Ecto neural progenitor cell (in vitro differentiated cells): ENCODE measurements at regions not wholly inside any gene's neighbourhood (a gene's known extent, or its start where the extent isn't known, plus 50 kb on each side); places are given as distances from the start of the nearest gene placed in this dataset.

Experiments
- DNase-seq: peaks from one replicate; pipeline ENCODE4 v3.0.0-alpha.2; 2018; ENCODE audit warnings: low spot score

DNA sequence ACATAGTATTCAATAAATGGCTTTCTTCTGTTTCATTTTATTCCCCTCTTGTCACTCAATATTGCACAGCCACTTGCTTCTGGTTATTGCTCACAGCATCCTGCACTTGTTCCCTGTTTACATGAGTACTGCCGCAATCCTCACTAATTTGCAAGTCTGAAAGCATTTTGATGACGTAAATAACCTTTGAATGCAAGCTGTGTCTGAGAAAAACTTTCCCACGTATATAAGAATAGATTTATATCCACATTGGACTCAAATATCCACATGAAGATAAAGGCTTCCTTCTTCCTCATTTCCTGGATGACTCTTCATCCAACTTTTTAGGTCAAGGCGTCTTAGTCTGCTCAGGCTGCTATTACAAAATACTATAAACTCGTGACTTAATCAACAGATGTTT lies 88.2 kb upstream of the DAP start:
- no peak for DNase-seq

DNA sequence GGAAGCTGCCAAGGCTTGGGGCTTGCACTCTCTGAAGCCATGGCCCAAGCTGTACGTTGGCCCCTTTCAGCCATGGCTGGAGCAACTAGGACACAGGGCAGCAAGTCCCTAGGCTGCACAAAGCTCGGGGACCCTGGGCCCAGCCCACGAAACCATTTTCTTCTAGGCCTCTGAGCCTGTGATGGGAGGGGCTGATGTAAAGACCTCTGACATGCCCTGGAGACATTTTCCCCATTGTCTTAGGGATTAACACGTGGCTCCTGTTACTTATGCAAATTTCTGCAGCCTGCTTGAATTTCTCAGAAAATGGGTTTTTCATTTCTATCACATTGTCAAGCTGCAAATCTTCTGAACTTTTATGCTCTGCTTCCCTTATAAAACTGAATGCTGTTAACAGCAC lies 83.0 kb upstream of the DAP start:
- no peak for DNase-seq

DNA sequence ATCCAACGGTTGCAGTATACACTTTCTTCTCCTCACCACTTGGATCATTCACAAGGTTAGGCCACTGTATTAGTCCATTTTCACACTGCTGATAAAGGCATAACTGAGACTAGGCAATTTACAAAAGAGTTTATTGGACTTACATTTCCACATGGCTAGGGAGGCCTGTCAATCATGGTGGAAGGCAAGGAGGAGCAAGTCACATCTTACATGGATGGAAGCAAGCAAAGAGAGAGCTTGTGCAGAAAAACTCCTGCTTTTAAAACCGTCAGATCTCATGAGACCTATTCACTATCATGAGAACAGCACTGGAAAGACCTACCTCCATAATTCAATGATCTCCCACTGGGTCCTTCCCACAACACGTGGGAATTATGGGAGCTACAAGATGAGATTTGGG lies 81.8 kb upstream of the DAP start:
- no peak for DNase-seq

- no peak for DNase-seq
Measured at GRCh38 chr5:10839916-10840599, 79.0 kb upstream of the DAP start.

- no peak for DNase-seq
Measured at GRCh38 chr5:10839118-10839517, 78.1 kb upstream of the DAP start.

- no peak for DNase-seq
Measured at GRCh38 chr5:10838038-10838437, 77.0 kb upstream of the DAP start.

GRCh38 chr5:10836986-10837385 lies 76.0 kb upstream of the DAP start:
- no peak for DNase-seq

GRCh38 chr5:10834695-10835094 lies 73.7 kb upstream of the DAP start:
- no peak for DNase-seq

DNA sequence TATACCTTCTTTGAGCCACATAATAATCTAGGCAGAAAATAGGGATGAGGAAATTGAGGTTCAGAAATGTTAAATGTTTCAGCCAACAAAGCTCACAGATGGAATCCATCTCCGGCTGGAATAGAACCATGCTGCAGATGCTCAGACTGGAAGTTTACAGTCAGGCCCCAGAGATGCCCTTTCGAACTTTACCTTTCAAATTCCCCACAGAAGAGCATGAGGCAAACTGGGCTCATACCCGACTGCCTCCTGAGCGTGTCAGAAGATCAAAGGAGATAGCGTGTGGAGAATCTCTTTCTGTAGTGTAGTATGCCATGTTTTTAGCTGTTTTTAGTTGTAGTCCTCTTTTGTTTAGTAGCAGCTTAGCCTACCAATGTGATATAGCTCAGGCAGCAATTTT lies 72.0 kb upstream of the DAP start:
- no peak for DNase-seq

DNA sequence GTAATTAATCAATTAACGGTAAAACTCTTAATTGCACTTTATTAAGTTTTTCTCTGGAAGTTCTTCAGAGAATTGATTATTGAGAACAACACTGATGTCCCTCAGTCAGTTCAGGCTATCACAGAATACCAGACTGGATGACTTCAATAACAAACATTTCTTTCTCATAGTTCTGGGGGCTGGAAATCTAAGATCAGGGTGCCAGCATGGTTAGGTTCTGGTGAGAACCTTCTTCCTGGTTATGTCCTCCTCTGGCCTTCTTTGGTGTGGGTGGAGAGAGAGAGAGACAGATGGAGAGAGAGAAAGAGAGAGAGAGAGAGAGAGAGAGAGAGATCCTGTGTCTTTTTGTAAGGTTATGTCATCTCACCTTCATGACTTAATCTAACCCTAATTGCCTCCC lies 71.4 kb upstream of the DAP start:
- DNase-seq, result no peak

DNA sequence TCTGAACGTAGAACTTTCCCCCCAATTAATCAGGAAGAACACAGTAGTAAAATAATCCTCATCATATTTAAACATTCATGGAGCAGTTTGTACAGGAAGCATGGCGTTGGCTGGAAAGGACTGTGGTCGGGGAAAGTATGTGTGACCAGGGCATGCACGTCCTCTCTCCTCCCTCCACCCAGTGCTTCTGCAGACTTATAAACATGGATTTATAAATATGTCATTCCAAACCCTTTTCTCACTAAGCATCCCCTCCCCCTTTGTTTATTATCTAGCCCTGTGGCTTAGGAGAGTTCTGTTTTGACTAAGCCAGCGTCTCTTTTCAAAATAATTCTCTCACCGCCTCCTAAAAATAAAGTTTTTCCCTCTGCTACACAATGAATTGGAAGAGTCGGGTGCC lies 70.4 kb upstream of the DAP start:
- no peak for DNase-seq

DNA sequence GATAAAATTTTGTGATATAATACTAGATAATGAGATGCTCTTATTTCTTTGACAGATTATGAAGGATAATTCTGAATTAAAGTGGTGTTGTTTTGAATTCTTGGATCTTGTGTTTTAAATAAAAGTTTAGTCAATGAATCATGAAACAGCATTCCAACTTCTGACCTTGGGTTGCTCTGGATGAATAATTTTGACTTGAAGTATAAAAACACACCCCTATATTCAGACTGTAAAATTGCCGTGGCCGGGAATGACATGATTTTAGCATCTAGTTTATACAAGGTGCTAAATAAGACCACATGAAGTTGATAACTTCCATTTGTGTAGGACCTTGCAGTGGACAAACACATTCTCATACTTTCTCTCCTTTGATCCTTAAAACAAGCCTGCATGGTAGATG lies 67.2 kb upstream of the DAP start:
- no peak for DNase-seq

GRCh38 chr5:10827571-10827970 lies 66.5 kb upstream of the DAP start:
- DNase-seq, result no peak

GRCh38 chr5:10826971-10827370 lies 65.9 kb upstream of the DAP start:
- no peak for DNase-seq

- no peak for DNase-seq
Measured at GRCh38 chr5:10825897-10826644, 65.0 kb upstream of the DAP start.

DNA sequence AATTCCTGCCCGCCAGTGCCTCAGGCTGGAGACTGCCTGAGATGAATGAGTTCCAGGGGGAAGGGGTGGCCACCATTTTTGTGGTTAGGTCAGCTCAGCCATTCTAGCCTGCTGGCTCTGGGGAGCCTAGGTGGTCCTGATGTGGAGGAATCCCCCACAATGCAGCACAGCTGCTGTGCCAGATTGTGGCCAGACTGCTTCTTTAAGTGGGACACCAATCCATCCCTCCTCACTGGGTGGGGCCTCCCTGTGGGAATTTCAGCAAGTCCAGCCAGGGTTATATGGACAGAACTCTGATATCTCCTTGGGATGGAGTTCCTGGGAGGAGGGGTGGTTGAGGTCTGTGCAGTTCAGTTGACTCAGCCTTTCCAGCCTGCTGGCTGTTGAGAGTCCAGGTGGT lies 51.2 kb upstream of the DAP start:
- DNase-seq, result no peak
